Activated T-cell treated with anti-CD3 and anti-CD28 coated beads for 24 hours (primary cell): ENCODE measurements at regions not wholly inside any gene's neighbourhood (a gene's known extent, or its start where the extent isn't known, plus 50 kb on each side); places are given as distances from the start of the nearest gene placed in this dataset.

Experiments used
- DNase-seq: peaks from one replicate; pipeline ENCODE4 v3.0.0-alpha.2; 2020; ENCODE audit warnings: low read depth

- DNase-seq, result no peak
These were observed 97.1 kb upstream of the MAF start for GRCh38 chr16:79697562-79698112.

DNA sequence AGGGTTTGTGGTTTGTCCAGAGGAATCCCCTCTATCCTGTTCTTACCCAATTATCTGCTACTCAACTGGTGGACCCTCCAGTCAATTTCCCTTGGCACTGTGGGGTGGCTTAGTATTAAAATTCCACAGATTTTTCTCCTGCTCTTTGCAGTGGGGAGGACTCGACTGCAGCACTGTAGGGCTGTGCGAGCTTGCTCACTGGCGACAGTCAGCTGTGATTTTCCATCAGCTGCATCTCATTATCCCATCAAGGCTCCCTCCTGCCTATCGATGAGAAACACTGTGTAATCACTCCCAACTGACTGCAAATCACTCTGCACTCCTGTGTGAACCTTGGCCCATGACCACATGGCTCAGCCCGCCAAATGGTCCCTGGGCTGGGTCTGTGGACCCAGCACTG, 90.5 kb upstream of the MAF start:
- DNase-seq, result no peak

DNA sequence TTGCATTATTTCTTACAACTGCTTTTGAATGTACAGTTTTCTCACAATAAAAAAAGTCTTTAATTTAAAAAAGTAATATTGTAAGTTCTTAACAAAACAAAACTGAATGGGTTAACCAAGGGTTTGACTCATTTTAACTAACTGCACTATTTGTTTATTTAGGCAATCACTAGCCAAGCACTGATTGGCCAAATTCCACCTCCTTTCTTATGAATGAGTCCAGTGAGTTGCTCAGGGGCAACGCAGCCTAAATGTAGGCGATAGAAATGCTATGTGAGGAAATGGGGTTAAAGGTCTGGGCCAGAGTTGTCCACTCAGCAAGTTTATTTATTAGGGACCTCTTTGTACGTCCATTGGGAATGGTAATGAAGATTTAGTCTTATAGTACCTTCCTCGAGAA, 89.6 kb upstream of the MAF start:
- DNase-seq, result no peak

GRCh38 chr16:79687249-79688130, 87.0 kb upstream of the MAF start:
- no peak for DNase-seq

GRCh38 chr16:79685871-79686270, 85.3 kb upstream of the MAF start:
- no peak for DNase-seq

DNA sequence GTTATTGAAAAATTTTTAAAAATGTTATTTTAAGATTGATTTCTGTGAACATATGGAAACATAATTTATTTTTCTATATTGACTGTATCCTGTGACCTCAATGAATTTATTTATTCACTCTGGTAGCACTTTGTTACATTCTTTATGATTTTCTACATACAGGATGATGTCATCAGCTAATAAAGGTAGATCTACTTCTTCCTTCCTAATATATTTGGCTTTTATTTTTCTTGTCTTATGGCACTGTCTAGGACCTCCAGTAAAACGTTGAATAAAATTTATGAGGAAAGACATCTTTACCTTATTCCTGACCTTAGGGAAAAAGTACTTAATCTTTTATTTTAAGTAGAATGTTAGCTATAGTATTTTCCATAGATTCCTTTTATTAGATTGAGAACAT, 78.8 kb upstream of the MAF start:
- no peak for DNase-seq

DNA sequence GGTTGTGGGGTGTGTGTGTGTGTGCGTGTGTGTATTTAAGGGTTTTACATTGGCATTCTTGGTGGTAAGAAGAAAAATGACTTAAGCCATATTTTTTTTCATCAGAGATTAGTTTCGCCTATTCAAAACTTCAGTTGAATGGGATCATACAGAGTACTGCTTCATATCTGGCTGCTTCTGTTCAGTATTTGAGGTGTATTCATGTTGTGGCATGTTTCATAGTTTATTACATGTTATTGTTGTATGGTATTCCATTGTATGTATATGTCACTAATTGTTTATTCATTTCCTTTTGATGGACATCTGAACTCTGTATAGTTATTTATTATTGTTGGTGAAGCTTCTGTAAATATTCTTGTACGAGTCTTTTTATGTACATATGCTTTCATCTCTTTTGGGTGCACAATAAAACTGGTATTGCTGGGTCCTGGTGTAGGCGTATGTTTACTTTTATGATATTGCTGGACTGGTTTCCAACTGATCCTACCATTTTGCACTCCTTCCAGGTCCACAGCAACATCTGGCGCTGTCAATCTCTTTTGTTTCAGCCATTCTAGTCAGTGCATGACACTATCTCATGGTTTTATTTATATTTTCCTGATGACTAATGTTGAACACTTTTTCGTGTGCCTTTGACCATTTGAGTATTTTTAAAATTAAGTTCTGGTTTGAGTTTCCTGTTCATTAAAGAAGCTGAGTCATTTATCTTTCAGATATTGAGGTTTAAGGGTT, 77.4 kb upstream of the MAF start:
- no peak for DNase-seq

- DNase-seq, result no peak
These were observed 73.1 kb upstream of the MAF start for GRCh38 chr16:79673635-79674034.

DNA sequence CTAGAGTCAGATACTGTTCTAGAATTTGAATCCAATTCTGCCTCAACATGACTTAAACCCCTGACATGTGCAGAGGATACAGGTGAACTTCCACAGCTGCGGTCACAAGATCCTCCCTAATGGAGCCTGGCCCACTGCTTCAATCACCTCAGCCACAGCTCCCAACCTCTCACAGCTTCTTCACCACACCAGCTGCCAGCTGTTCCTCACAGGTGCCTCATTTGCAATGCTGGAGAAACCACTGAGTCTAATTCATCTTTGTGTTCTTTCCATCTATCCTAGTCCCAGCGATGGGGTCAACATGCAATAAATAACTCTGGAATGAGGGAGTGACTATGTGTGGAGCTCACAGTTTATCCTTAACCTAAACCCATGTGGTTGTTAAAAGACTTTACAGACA, 72.0 kb upstream of the MAF start:
- DNase-seq, result no peak

DNA sequence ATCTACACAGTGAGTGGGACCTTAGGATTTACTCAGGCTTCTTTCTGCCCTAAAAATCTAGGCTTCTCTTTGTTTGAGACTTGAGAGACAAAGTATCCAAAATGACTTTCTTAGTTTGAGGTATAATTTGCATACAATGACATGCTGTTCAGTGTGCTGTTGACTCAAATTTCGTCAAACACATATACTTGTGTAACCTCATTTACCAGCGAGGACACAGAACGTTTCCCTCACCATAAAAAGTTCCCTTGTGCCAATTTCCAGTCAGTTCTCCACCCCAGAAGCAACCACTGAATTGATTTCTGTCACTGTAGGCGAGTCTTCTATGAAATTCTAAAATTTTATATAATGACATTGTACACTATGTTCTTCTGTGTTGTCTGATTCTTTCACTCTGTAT, 68.0 kb upstream of the MAF start:
- no peak for DNase-seq

DNA sequence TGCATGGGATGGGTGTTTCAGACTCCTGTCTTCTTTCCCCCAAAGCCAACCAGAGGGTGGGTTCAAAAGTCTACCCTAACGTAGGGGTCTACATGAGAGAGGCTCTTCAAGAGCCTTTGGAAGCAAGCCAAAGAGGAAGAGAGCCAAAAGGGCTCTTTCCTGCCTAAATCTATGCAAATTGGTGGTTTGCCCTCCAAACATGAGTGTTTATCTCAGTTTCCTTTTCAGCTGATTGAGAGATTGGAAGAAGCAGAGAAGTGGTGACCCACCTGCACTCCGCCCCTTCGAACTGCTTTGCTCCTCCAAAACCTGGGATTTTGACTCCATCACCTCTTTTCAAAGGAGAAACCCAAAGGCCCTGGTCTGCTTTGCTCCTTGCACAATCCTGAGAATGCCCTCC, 65.4 kb upstream of the MAF start:
- DNase-seq, result no peak

DNA sequence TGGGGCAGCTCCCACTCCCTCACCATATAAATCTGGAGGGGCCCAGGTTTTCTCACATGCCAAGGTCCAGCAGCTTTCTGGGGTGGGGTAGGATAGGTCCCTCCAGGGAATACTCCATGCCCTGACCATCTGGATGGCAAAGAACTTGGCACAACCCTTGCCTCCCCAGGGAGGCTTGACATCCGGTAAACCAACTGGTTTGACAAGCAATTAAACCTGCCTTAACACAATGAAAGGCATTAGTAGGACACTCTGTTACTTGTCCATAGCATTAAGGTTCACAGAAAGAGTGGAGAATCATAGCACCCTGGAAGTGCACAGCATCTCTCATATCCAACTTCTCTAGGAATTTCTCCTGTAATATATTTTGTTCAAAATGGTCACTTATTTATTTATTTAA, 63.9 kb upstream of the MAF start:
- DNase-seq, result no peak

DNA sequence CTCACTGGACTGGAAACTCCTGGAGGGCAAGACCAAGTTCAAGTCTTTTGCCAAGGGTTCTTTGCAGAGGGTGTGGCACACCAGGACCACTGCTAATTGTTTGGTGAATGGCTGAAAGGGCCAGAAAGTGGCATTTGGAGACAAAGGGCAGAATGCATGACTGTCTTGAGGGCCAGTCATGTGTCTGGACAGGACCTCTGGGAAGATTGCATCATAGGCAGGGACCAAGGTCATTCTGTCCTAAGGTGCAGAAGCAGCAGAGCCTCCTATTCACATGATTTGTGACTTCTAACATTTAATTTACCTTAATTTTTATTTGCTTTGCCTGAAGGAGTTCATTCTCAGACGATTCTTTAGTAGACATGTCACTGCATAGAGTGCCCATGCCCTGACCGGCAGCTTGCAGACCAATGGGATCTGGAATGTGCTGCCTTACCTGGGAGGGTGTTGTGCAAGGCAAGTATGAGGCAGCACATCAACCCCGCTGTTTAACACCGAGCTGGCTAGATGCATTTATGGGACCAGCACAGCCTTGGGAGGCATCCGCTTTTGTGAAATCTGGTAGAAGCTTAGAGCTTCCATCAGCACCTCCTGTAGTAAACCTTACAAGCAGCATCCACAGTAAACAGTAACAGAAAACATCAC, 62.3 kb upstream of the MAF start:
- DNase-seq, result no peak

DNA sequence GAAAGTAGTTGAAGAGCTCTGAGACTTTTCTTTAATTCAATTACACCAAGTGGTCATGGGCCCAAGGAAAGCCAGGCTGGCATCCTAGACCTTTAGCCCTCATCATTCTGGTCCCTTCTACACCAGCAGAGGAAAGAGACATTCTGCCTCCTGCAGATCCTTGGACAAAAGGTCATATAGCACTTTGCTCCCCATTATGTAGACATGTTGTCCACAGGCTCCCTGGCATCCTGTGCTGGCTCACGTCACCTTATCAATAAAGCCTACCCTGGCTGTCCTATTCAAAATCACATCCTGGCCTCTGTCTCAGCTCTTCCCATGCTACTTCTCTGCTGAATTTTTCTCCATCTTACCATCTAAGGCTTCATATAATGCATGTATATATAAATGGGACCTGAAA, 61.6 kb upstream of the MAF start:
- DNase-seq, result no peak

DNA sequence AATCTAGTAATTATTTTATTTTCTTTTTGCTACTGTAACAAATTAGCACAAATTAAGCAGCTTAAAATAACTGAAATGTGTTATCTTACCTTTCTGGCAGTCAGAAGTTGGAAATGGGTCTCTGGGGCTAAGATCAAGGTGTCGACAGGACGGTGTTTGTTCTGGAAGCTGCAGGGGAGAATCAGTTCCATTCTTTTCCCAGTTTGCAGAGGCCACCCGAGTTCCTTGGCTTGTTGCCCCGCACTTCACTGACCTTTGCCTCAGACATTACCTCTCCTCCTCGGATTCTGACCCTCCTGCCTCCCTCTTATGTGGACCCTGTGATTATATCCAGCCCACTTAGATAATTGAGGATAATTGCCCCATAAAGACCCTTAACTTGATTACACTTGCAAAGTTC, 61.0 kb upstream of the MAF start:
- no peak for DNase-seq

DNA sequence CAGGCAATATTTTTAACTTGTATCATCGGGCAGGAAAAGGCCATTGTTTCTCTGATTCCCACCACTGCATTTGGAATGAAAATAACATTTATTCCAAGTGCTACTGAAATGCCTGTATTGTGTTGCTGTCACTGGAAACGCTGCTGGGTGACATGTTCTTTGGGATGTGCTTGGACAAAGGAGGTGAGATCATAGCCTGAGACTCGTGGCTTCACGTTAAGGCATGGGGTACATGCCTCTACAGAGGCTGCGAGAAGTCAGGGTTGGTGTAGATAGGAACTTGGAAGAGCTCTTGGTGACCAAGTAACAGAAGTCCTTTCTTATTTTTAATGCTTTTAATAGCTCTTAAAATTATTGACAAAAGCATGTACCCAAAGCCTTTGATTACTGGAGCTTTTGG, 58.8 kb upstream of the MAF start:
- DNase-seq, result no peak

- DNase-seq, result no peak
These were observed 57.9 kb upstream of the MAF start for GRCh38 chr16:79658301-79659033.

- no peak for DNase-seq
These were observed 56.1 kb upstream of the MAF start for GRCh38 chr16:79656553-79657115.

DNA sequence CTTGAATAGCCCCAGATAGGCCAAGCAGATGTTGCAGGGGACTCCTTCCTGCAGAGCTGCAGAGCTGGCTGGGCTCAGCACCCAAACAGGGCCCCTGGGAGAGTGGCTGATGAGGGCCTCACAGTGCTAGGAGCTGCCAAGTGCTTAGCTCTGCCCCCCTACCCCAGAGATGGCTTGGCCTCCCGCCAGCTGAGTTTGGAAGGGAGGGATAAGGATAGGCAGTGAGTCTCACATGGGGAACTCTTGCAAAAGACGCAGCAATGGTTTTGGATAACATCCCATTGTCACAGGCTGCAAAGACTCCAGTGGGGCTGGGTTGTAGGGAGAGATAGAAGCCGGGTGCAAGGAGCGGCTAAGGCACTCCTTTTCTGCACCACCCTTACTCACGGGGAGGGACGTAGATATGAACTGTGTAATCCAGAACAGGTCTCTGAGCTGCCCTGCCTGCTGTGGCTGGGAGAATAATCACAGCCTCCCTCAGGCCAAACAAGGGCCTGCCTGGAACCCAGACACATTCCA, 52.9 kb upstream of the MAF start:
- DNase-seq, result no peak

- no peak for DNase-seq
These were observed 50.8 kb upstream of the MAF start for GRCh38 chr16:79651363-79651762.
